Endothelial cell of umbilical vein (primary cell): ENCODE measurements at regions not wholly inside any gene's neighbourhood (a gene's known extent, or its start where the extent isn't known, plus 50 kb on each side); places are given as distances from the start of the nearest gene placed in this dataset.

Experiments
- BruUV-seq: library from RNA; stranded (reverse); fragments of 400-500 nt; replicated peaks from 2 replicates; lab custom pipeline; 2021; lab: Mats Ljungman, UMichigan
- CTCF ChIA-PET: fragments of 300-600, 350-600 bp; sonication (Branson Sonifier 250); formaldehyde crosslinking; loops from one replicate; lab custom pipeline; 2021; ENCODE audit warnings: antibody characterized with exemption, inconsistent platforms; lab: Charles Lee
- POLR2A ChIA-PET: fragments of 300-600, 350-600 bp; sonication (Branson Sonifier 250); formaldehyde crosslinking; loops from one replicate; lab custom pipeline; 2021; ENCODE audit warnings: antibody characterized with exemption, inconsistent platforms; lab: Charles Lee
- DNase-seq: peaks from one replicate; pipeline ENCODE4 v3.0.0-alpha.2; 2011; ENCODE audit warnings: low read depth, low spot score
- FAIRE-seq: peaks from 2 replicates; lab custom pipeline; 2011; peaks lifted over from hg19 to GRCh38; lab: Jason Lieb, UNC
- H2AFZ ChIP-seq: 2 replicates; pipeline ENCODE4 v1.6.0; 2012; ENCODE audit warnings: low read depth, low read length, control low read depth, inconsistent platforms
- H3K27ac ChIP-seq: 2 replicates; pipeline ENCODE4 v1.5.1; 2011; ENCODE audit warnings: low read depth, mild to moderate bottlenecking, control low read depth, low read length, moderate library complexity; ENCODE audit not compliant: insufficient read depth
- H3K27me3 ChIP-seq, 2 experiments: 2 replicates each; pipeline versions ENCODE4 v1.6.0 to v1.6.1; 2011; ENCODE audit warnings: low read length in 2 of 2, mixed read lengths in 1 of 2; ENCODE audit not compliant: control insufficient read depth in 2 of 2, insufficient read depth in 2 of 2
- H3K36me3 ChIP-seq, 2 experiments: 2 replicates in 1 of 2; 3 replicates in 1 of 2; pipeline ENCODE4 v1.5.1; 2011; ENCODE audit warnings: low read length in 2 of 2, mild to moderate bottlenecking in 1 of 2, moderate library complexity in 1 of 2; ENCODE audit not compliant: control insufficient read depth in 2 of 2, insufficient read depth in 2 of 2; ENCODE audit errors: extremely low read depth in 1 of 2
- H3K4me1 ChIP-seq: 3 replicates; pipeline ENCODE4 v1.5.1; 2011; ENCODE audit warnings: mild to moderate bottlenecking, low read length; ENCODE audit not compliant: control insufficient read depth, insufficient read depth; ENCODE audit errors: extremely low read depth
- H3K4me2 ChIP-seq: 2 replicates; pipeline ENCODE4 v1.6.1; 2011; ENCODE audit warnings: low read length, control low read depth, mixed read lengths; ENCODE audit not compliant: insufficient read depth
- H3K4me3 ChIP-seq, 3 experiments: fragments of 200-600 bp in 1 of 3; sonication (generic), shearing (Covaris generic) in 1 of 3; replicated peaks in 1 of 3; 2 replicates each; pipeline ENCODE4 v1.5.1; 2011 to 2016; ENCODE audit warnings: control low read depth in 3 of 3, low read length in 3 of 3, mild to moderate bottlenecking in 2 of 3, inconsistent platforms in 1 of 3, low read depth in 1 of 3, moderate library complexity in 1 of 3; ENCODE audit not compliant: insufficient read depth in 1 of 3
- H3K79me2 ChIP-seq: 2 replicates; pipeline ENCODE4 v1.6.0; 2012; ENCODE audit warnings: low read length, inconsistent platforms; ENCODE audit not compliant: control insufficient read depth, insufficient read depth
- H3K9ac ChIP-seq: replicated peaks from 2 replicates; pipeline ENCODE3; 2011; ENCODE audit warnings: low read length, control low read depth; ENCODE audit not compliant: insufficient read depth; ENCODE audit errors: extremely low read depth
- H3K9me1 ChIP-seq: replicated peaks from 3 replicates; pipeline ENCODE4 v1.6.0; 2011; ENCODE audit warnings: mild to moderate bottlenecking, low read length; ENCODE audit not compliant: control insufficient read depth, insufficient read depth; ENCODE audit errors: extremely low read depth
- H3K9me3 ChIP-seq: replicated peaks from 2 replicates; pipeline ENCODE4 v1.5.1; 2012; ENCODE audit warnings: low read length, inconsistent platforms; ENCODE audit not compliant: control insufficient read depth, insufficient read depth
- H4K20me1 ChIP-seq: replicated peaks from 2 replicates; pipeline ENCODE3; 2011; ENCODE audit warnings: mild to moderate bottlenecking, low read length; ENCODE audit not compliant: control insufficient read depth, insufficient read depth; ENCODE audit errors: extremely low read depth
- EZH2 ChIP-seq: IDR thresholded peaks from 2 replicates; pipeline ENCODE4 v1.6.1; 2012; ENCODE audit warnings: borderline replicate concordance, low read depth, mild to moderate bottlenecking, moderate library complexity, low read length, inconsistent platforms; ENCODE audit not compliant: severe bottlenecking
- FOS ChIP-seq: IDR thresholded peaks from 2 replicates; pipeline ENCODE4 v1.6.1; 2011; ENCODE audit warnings: mild to moderate bottlenecking, low read length, moderate library complexity, borderline replicate concordance; ENCODE audit not compliant: insufficient read depth
- GATA2 ChIP-seq: IDR thresholded peaks from 2 replicates; pipeline ENCODE4 v1.7.0; 2011; ENCODE audit warnings: low read depth, mild to moderate bottlenecking, moderate library complexity, mixed read lengths, low read length; ENCODE audit not compliant: insufficient read length, insufficient read depth
- JUN ChIP-seq: IDR thresholded peaks from 2 replicates; pipeline ENCODE4 v1.6.1; 2011; ENCODE audit warnings: borderline replicate concordance, low read depth; ENCODE audit not compliant: insufficient read length, insufficient read depth
- MYC ChIP-seq: IDR thresholded peaks from one replicate; pipeline ENCODE4 v1.6.1; 2011; ENCODE audit warnings: mild to moderate bottlenecking, low read depth, low read length
- POLR2A ChIP-seq: IDR thresholded peaks from 2 replicates; pipeline ENCODE4 v1.6.1; 2012; ENCODE audit warnings: low read depth, mild to moderate bottlenecking, control low read depth, low read length
- POLR2AphosphoS5 ChIP-seq: IDR thresholded peaks from 2 replicates; pipeline ENCODE4 v1.6.1; 2012; ENCODE audit warnings: low read depth, mild to moderate bottlenecking, control low read depth, low read length, moderate library complexity; ENCODE audit not compliant: insufficient read depth
- dilution Hi-C: fragments of 300-500 bp; cut with MboI; formaldehyde crosslinking; loops from one replicate; pipeline ENCODE4 v1.15.0; 2019; ENCODE audit warnings: low sequenced_read_pairs; ENCODE audit not compliant: extremely low pct_ligation_motif_present
- intact Hi-C: fragments of 100-400 bp; cut with micrococcal nuclease; formaldehyde crosslinking; loops from one replicate; pipeline ENCODE4 v1.10.0; 2022
- TF ChIP-seq, protein P1 (sequence below): IDR thresholded peaks from 2 replicates; pipeline ENCODE4 v1.6.1; 2011; ENCODE audit not compliant: insufficient read depth, insufficient read length
- TF ChIP-seq, protein P2 (sequence below), 2 donors: IDR thresholded peaks; 1 replicate in 1 of 2; 2 replicates in 1 of 2; pipeline ENCODE4 v1.5.1; 2011; ENCODE audit warnings: low read length in 2 of 2, mild to moderate bottlenecking in 2 of 2, moderate library complexity in 2 of 2, control low read depth in 1 of 2, inconsistent platforms in 1 of 2, low read depth in 1 of 2; ENCODE audit not compliant: insufficient read depth in 1 of 2; ENCODE audit errors: extremely low read depth in 1 of 2

DNA sequence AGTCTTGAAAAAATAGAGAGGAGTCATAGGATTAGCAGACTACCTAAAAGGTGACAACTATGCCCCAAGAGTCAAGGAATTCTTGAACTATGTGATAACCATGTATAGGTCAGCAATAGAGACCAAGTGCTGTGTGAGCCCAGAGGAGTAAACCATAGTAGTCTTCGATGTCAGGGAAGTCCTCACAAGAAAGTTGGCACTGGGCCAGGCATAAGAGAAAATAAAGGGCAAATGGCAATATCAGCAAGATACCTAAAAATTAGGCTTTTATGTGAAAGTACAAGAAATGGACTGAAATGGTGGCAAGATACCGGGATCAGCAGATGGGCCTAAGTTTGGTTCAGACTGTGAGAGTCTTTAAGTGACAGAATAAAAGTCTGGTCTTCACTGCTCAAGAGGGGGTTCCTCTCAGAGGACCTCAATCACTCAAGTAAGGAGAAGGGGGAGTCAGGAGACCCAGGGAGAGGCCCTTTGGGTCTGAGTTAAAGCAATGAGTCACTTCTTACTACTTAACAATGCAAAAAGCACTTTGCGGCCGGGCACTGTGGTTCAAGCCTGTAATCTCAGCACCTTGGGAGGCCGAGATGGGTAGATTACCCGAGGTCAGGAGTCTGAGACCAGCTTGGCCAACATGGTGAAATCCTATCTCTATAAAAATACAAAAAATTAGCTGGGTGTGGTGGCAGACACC lies 95.0 kb downstream of the TEX35 start:
- intact Hi-C loops (no loop called here), dilution Hi-C loops (no loop called here)
- FAIRE-seq (no peak), DNase-seq (no peak)
- no peaks in the 10 kb centered on the region for H4K20me1 ChIP-seq
- BruUV-seq, result no TSS peak
- H3K4me1 ChIP-seq, result peaks cover 9% of the 10 kb centered on the region
- H3K36me3 ChIP-seq, result no peaks in the 10 kb centered on the region
- ChIA-PET POLR2A (no interaction called here), CTCF (interaction anchor here (0.6 kb wide), 1 partner anchor 191 kb away, joined by 3 read pairs; no protein-coding TSS in a partner anchor)
- no peak overlapping the region for H3K4me2 ChIP-seq
- H3K27ac ChIP-seq, result no peak overlapping the region
- no peaks in the 10 kb centered on the region for H3K9me3 ChIP-seq
- no peak for TF ChIP-seq POLR2AphosphoS5
- no peak for TF ChIP-seq POLR2A
- TF ChIP-seq, protein P1, sequence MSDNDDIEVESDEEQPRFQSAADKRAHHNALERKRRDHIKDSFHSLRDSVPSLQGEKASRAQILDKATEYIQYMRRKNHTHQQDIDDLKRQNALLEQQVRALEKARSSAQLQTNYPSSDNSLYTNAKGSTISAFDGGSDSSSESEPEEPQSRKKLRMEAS, result no peak
- no peak for TF ChIP-seq MYC
- TF ChIP-seq FOS, result no peak
- no peak for TF ChIP-seq GATA2
- TF ChIP-seq, protein P2, sequence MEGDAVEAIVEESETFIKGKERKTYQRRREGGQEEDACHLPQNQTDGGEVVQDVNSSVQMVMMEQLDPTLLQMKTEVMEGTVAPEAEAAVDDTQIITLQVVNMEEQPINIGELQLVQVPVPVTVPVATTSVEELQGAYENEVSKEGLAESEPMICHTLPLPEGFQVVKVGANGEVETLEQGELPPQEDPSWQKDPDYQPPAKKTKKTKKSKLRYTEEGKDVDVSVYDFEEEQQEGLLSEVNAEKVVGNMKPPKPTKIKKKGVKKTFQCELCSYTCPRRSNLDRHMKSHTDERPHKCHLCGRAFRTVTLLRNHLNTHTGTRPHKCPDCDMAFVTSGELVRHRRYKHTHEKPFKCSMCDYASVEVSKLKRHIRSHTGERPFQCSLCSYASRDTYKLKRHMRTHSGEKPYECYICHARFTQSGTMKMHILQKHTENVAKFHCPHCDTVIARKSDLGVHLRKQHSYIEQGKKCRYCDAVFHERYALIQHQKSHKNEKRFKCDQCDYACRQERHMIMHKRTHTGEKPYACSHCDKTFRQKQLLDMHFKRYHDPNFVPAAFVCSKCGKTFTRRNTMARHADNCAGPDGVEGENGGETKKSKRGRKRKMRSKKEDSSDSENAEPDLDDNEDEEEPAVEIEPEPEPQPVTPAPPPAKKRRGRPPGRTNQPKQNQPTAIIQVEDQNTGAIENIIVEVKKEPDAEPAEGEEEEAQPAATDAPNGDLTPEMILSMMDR (IDR thresholded peaks at IDR 0.05; ENCODE audit: extremely low read depth in 1 of 2, insufficient read depth in 1 of 2, low read depth in 1 of 2, low read length in 2 of 2), result no peak
- TF ChIP-seq EZH2, result no peak
- no peak for TF ChIP-seq JUN
- no peak overlapping the region for H3K9ac ChIP-seq
- H3K9me1 ChIP-seq, result no peaks in the 10 kb centered on the region
- no peak overlapping the region for H3K4me3 ChIP-seq
- no peaks in the 10 kb centered on the region for H3K79me2 ChIP-seq
- H3K27me3 ChIP-seq, result no peaks in the 10 kb centered on the region
- H2AFZ ChIP-seq, result no peak overlapping the region
